Neural progenitor cell (in vitro differentiated cells): ENCODE measurements at regions not wholly inside any gene's neighbourhood (a gene's known extent, or its start where the extent isn't known, plus 50 kb on each side); places are given as distances from the start of the nearest gene placed in this dataset.

Experiments used
- EZH2 ChIP-seq: fragments of 200-600 bp; sonication (generic); IDR thresholded peaks from 2 replicates; pipeline ENCODE4 v1.6.1; 2017; ENCODE audit warnings: antibody characterized with exemption, mild to moderate bottlenecking, moderate library complexity
- TF ChIP-seq, protein P1 (sequence below): fragments of 200-600 bp; sonication (generic); IDR thresholded peaks from 2 replicates; pipeline ENCODE4 v1.5.1; 2017; ENCODE audit warnings: antibody characterized with exemption, mild to moderate bottlenecking

DNA sequence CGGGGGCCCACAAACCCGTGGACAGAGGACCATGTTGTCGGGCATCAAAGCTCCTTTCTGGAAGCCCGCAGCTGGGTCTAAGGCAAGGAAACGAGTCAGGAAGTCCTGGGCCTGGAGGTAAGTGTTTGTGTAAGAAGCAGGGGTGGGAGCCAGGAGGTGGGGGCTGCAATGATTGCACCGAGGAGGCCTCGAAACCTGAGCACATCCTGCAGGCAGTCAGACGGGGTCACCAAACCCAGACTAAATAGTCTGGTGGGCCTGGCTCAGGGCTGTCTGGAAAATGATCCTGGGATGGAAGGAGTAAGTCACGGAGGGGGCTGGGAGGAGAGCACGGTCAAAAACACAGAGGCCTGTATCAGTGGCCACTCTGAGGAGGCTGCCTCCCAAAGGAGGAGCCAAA lies 539.2 kb downstream of the MN1 start:
- TF ChIP-seq, protein P1, sequence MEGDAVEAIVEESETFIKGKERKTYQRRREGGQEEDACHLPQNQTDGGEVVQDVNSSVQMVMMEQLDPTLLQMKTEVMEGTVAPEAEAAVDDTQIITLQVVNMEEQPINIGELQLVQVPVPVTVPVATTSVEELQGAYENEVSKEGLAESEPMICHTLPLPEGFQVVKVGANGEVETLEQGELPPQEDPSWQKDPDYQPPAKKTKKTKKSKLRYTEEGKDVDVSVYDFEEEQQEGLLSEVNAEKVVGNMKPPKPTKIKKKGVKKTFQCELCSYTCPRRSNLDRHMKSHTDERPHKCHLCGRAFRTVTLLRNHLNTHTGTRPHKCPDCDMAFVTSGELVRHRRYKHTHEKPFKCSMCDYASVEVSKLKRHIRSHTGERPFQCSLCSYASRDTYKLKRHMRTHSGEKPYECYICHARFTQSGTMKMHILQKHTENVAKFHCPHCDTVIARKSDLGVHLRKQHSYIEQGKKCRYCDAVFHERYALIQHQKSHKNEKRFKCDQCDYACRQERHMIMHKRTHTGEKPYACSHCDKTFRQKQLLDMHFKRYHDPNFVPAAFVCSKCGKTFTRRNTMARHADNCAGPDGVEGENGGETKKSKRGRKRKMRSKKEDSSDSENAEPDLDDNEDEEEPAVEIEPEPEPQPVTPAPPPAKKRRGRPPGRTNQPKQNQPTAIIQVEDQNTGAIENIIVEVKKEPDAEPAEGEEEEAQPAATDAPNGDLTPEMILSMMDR: no peak
- TF ChIP-seq EZH2: no peak
